GM12878 (cell line): ENCODE measurements at regions not wholly inside any gene's neighbourhood (a gene's known extent, or its start where the extent isn't known, plus 50 kb on each side); places are given as distances from the start of the nearest gene placed in this dataset.

Source experiments
- ATAC-seq: fragments of 200-7000 bp; cut with Tn5 transposase; 3 replicates; pipeline ENCODE4 v1.9.1; 2020; ENCODE audit warnings: mild to moderate bottlenecking, moderate library complexity
- BruUV-seq: library from RNA; stranded (reverse); fragments of 400-500 nt; replicated peaks from 2 replicates; lab custom pipeline; 2021; lab: Mats Ljungman, UMichigan
- CTCF ChIA-PET: fragments of 300-600 bp; sonication (Branson Sonifier 250); formaldehyde crosslinking; extraction: SDS; loops from one replicate; lab custom pipeline; 2021; ENCODE audit warnings: inconsistent platforms; lab: Yijun Ruan, JAX
- POLR2A ChIA-PET: fragments of 350-600 bp; formaldehyde crosslinking; extraction: SDS; loops from one replicate; lab custom pipeline; 2021; ENCODE audit warnings: inconsistent platforms; lab: Charles Lee
- RAD21 ChIA-PET: fragments of 300-600 bp; sonication (Branson Sonifier 250); formaldehyde crosslinking; loops from one replicate; lab custom pipeline; 2023; ENCODE audit warnings: antibody characterized with exemption; ENCODE audit not compliant: unreplicated experiment; lab: Charles Lee
- SMC1A ChIA-PET: fragments of 300-600 bp; sonication (Branson Sonifier 250); formaldehyde crosslinking; loops from one replicate; lab custom pipeline; 2023; ENCODE audit not compliant: unreplicated experiment, uncharacterized antibody; lab: Charles Lee
- DNase-seq: peaks from one replicate; pipeline ENCODE4 v3.0.0-alpha.2; 2011; ENCODE audit warnings: low read depth, low spot score
- FAIRE-seq: peaks from 3 replicates; lab custom pipeline; 2011; peaks lifted over from hg19 to GRCh38; lab: Jason Lieb, UNC
- H2AFZ ChIP-seq: 2 replicates; pipeline ENCODE4 v1.6.0; 2011; ENCODE audit warnings: low read depth, low read length, control low read depth; ENCODE audit not compliant: control insufficient read depth
- H3K27ac ChIP-seq: 2 replicates; pipeline ENCODE4 v1.5.1; 2011; ENCODE audit warnings: control low read depth; ENCODE audit not compliant: control insufficient read depth, insufficient read depth
- H3K27me3 ChIP-seq, 2 experiments: replicated peaks in 1 of 2; 2 replicates each; pipeline versions ENCODE4 v1.6.0 to v1.6.1; 2011; ENCODE audit warnings: low read length in 1 of 2; ENCODE audit not compliant: control insufficient read depth in 2 of 2, insufficient read depth in 2 of 2
- H3K36me3 ChIP-seq, 2 experiments: 2 replicates each; pipeline ENCODE4 v1.5.1; 2011; ENCODE audit warnings: low read length in 1 of 2; ENCODE audit not compliant: control insufficient read depth in 2 of 2, insufficient read depth in 2 of 2
- H3K4me1 ChIP-seq: 2 replicates; pipeline ENCODE4 v1.6.1; 2011; ENCODE audit warnings: mild to moderate bottlenecking, low read length, moderate library complexity, mixed read lengths; ENCODE audit not compliant: control insufficient read depth, insufficient read depth
- H3K4me2 ChIP-seq: 2 replicates; pipeline ENCODE4 v1.6.0; 2011; ENCODE audit warnings: control low read depth; ENCODE audit not compliant: control insufficient read depth, insufficient read depth
- H3K4me3 ChIP-seq: fragments of 200-600 bp; sonication (generic); 2 replicates; pipeline ENCODE4 v1.5.1; 2016
- H3K79me2 ChIP-seq: 2 replicates; pipeline ENCODE4 v1.6.0; 2011; ENCODE audit warnings: low read length; ENCODE audit not compliant: control insufficient read depth, insufficient read depth
- H3K9ac ChIP-seq: 2 replicates; pipeline ENCODE4 v1.8.0; 2011; ENCODE audit warnings: low read length, control low read depth, mixed read lengths; ENCODE audit not compliant: control insufficient read depth, insufficient read depth
- H3K9me3 ChIP-seq: replicated peaks from 3 replicates; pipeline ENCODE4 v1.5.1; 2011; ENCODE audit warnings: mild to moderate bottlenecking, low read length; ENCODE audit not compliant: control insufficient read depth, insufficient read depth
- H4K20me1 ChIP-seq: 2 replicates; pipeline ENCODE4 v1.6.0; 2011; ENCODE audit not compliant: control insufficient read depth, insufficient read depth
- BRCA1 ChIP-seq: IDR thresholded peaks from 2 replicates; pipeline ENCODE4 v1.6.1; 2011; ENCODE audit warnings: low read depth, low read length, improper control_type of control experiment
- CBX5 ChIP-seq: sonication (generic); IDR thresholded peaks from 2 replicates; pipeline ENCODE4 v1.6.1; 2016; ENCODE audit warnings: low read depth, moderate library complexity, mild to moderate bottlenecking, inconsistent platforms
- E2F4 ChIP-seq: IDR thresholded peaks from 2 replicates; pipeline ENCODE4 v1.6.1; 2012; ENCODE audit warnings: low read depth, low read length, improper control_type of control experiment
- EED ChIP-seq: sonication (generic); IDR thresholded peaks from 2 replicates; pipeline ENCODE4 v1.6.1; 2016; ENCODE audit warnings: antibody characterized with exemption, low read depth
- ESRRA ChIP-seq: IDR thresholded peaks from 2 replicates; pipeline ENCODE4 v1.6.1; 2012; ENCODE audit warnings: mild to moderate bottlenecking, low read length, improper control_type of control experiment
- ETV6 ChIP-seq, 2 experiments: fragments of 450-650 bp in 1 of 2; IDR thresholded peaks in 1 of 2; conservative IDR thresholded peaks in 1 of 2; 2 replicates each; pipeline ENCODE4 v1.6.1; 2014; ENCODE audit warnings: antibody characterized with exemption in 1 of 2, borderline replicate concordance in 1 of 2, low read depth in 1 of 2, mild to moderate bottlenecking in 1 of 2, moderate library complexity in 1 of 2
- EZH2 ChIP-seq: IDR thresholded peaks from 2 replicates; pipeline ENCODE4 v1.6.1; 2012; ENCODE audit warnings: low read depth, mild to moderate bottlenecking, control low read depth, inconsistent platforms, low read length, borderline replicate concordance; ENCODE audit not compliant: control insufficient read depth
- FOXM1 ChIP-seq: IDR thresholded peaks from 2 replicates; pipeline ENCODE4 v1.6.1; 2012; ENCODE audit warnings: low read depth, mild to moderate bottlenecking, inconsistent platforms, low read length, moderate library complexity
- HDAC2 ChIP-seq: fragments of 200-600 bp; sonication (generic); IDR thresholded peaks from 2 replicates; pipeline ENCODE4 v1.6.1; 2017
- IRF3 ChIP-seq: fragments of 450-650 bp; IDR thresholded peaks from 2 replicates; pipeline ENCODE4 v1.6.1; 2014; ENCODE audit warnings: mild to moderate bottlenecking
- MTA2 ChIP-seq: fragments of 450-650 bp; IDR thresholded peaks from 2 replicates; pipeline ENCODE4 v1.6.1; 2016; ENCODE audit warnings: low read depth, mild to moderate bottlenecking, moderate library complexity
- NFXL1 ChIP-seq: fragments of 450-650 bp; IDR thresholded peaks from 2 replicates; pipeline ENCODE4 v1.6.1; 2017; ENCODE audit warnings: antibody characterized with exemption, mild to moderate bottlenecking, borderline replicate concordance
- PAX8 ChIP-seq: fragments of 450-650 bp; IDR thresholded peaks from 2 replicates; pipeline ENCODE4 v1.6.1; 2017; ENCODE audit warnings: mild to moderate bottlenecking, moderate library complexity
- PKNOX1 ChIP-seq: fragments of 450-650 bp; IDR thresholded peaks from 2 replicates; pipeline ENCODE4 v1.6.1; 2016; ENCODE audit warnings: mild to moderate bottlenecking
- POU2F2 ChIP-seq: IDR thresholded peaks from 3 replicates; pipeline ENCODE4 v1.6.1; 2011; ENCODE audit warnings: low read depth, mild to moderate bottlenecking, low read length, borderline replicate concordance
- SIX5 ChIP-seq: IDR thresholded peaks from 2 replicates; pipeline ENCODE4 v1.6.1; 2011; ENCODE audit warnings: mild to moderate bottlenecking, low read depth, low read length, moderate library complexity; ENCODE audit not compliant: severe bottlenecking
- TARDBP ChIP-seq: IDR thresholded peaks from 2 replicates; pipeline ENCODE4 v1.6.1; 2016; ENCODE audit warnings: borderline replicate concordance
- YBX1 ChIP-seq: fragments of 450-650 bp; IDR thresholded peaks from 2 replicates; pipeline ENCODE4 v1.6.1; 2016; ENCODE audit warnings: antibody characterized with exemption
- YY1 ChIP-seq: IDR thresholded peaks from 2 replicates; pipeline ENCODE4 v1.6.1; 2011; ENCODE audit warnings: low read depth, mild to moderate bottlenecking, low read length
- ZSCAN29 ChIP-seq: fragments of 450-650 bp; IDR thresholded peaks from 2 replicates; pipeline ENCODE4 v1.6.1; 2017; ENCODE audit warnings: mild to moderate bottlenecking, moderate library complexity
- WGBS: methylation state at CpG from one replicate; pipeline ENCODE4 v1.1.6; 2016; ENCODE audit warnings: low lambda C conversion rate; ENCODE audit not compliant: insufficient replicate concordance, insufficient coverage; ENCODE audit errors: missing lambda C conversion rate; 5-methylcytosine and 5-hydroxymethylcytosine counted together
- in situ Hi-C: fragments of 300-500 bp; cut with MboI; formaldehyde crosslinking; loops from 9 replicates; pipeline ENCODE4 v1.14.3; 2018; ENCODE audit warnings: mixed read lengths
- intact Hi-C: fragments of 100-400 bp; cut with micrococcal nuclease; formaldehyde crosslinking; loops from one replicate; pipeline ENCODE4 v1.14.2; 2022; ENCODE audit not compliant: unreplicated experiment

- ChIA-PET CTCF (interaction anchor here (1.4 to 3.3 kb wide), 3 partner anchors 23 to 339 kb away, joined by 3 to 26 read pairs (median 4); no protein-coding TSS in a partner anchor), SMC1A (no interaction called here), POLR2A (no interaction called here), RAD21 (no interaction called here)
- no peak for TF ChIP-seq E2F4
- no peak for TF ChIP-seq EED
- no peak for TF ChIP-seq CBX5
- TF ChIP-seq BRCA1: no peak
- no peak for TF ChIP-seq NFXL1
- TF ChIP-seq ETV6 (conservative IDR thresholded peaks at IDR 0.05 in 1 of 2, IDR thresholded peaks at IDR 0.05 in 1 of 2; ENCODE audit: borderline replicate concordance in 1 of 2, low read depth in 1 of 2): no peak
- TF ChIP-seq YY1: no peak
- TF ChIP-seq POU2F2: no peak
- TF ChIP-seq ESRRA: no peak
- TF ChIP-seq IRF3: no peak
- no peak for TF ChIP-seq HDAC2
- no peak for TF ChIP-seq FOXM1
- no peak for TF ChIP-seq ZSCAN29
- TF ChIP-seq SIX5: no peak
- no peak for TF ChIP-seq PKNOX1
- no peak for TF ChIP-seq PAX8
- TF ChIP-seq MTA2: no peak
- no peak for TF ChIP-seq EZH2
- TF ChIP-seq TARDBP: no peak
- no peak for TF ChIP-seq YBX1
- FAIRE-seq (no peak), ATAC-seq (no peak), DNase-seq (no peak)
- in situ Hi-C loops: no loop called here
- Histone ChIP-seq H3K79me2 (no peaks in the 10 kb centered on the region), H3K9ac (no peak overlapping the region), H3K4me3 (no peak overlapping the region), H3K4me1 (no peaks in the 10 kb centered on the region), H3K9me3 (no peaks in the 10 kb centered on the region), H2AFZ (no peak overlapping the region), H4K20me1 (0 out of 2 replicates have a peak, but pooled peaks cover 2% of the 10 kb centered on the region), H3K27ac (no peak overlapping the region), H3K27me3 (no peaks in the 10 kb centered on the region; a peak in 1 of 4 replicates), H3K4me2 (no peak overlapping the region), H3K36me3 (no peaks in the 10 kb centered on the region)
- 0% methylated on average over 3 of the region's 3 CpGs for WGBS
- no TSS peak for BruUV-seq
- intact Hi-C loops: no loop called here
These were observed 86.2 kb downstream of the TEX29 start for GRCh38 chr13:111406636-111407035.
